Astrocyte (in vitro differentiated cells and primary cell): ENCODE measurements at regions not wholly inside any gene's neighbourhood (a gene's known extent, or its start where the extent isn't known, plus 50 kb on each side); places are given as distances from the start of the nearest gene placed in this dataset.

ENCODE experiments used
- DNase-seq: peaks from one replicate; pipeline ENCODE4 v3.0.0-alpha.2; 2010; ENCODE audit warnings: low read depth
- FAIRE-seq: peaks from 2 replicates; lab custom pipeline; 2011; peaks lifted over from hg19 to GRCh38; lab: Jason Lieb, UNC
- H2AFZ ChIP-seq: 2 replicates; pipeline ENCODE4 v1.6.0; 2012; ENCODE audit warnings: low read depth, low read length, inconsistent platforms
- H3K27ac ChIP-seq: 2 replicates; pipeline ENCODE4 v1.5.1; 2011; ENCODE audit warnings: low read depth, low read length, inconsistent platforms
- H3K27me3 ChIP-seq: 2 replicates; pipeline ENCODE4 v1.6.0; 2011; ENCODE audit warnings: low read length, inconsistent platforms; ENCODE audit not compliant: insufficient read depth
- H3K36me3 ChIP-seq: 2 replicates; pipeline ENCODE4 v1.5.1; 2011; ENCODE audit warnings: low read length, inconsistent platforms; ENCODE audit not compliant: insufficient read depth
- H3K4me1 ChIP-seq: 2 replicates; pipeline ENCODE4 v1.5.1; 2011; ENCODE audit warnings: low read length, inconsistent platforms; ENCODE audit not compliant: insufficient read depth
- H3K4me2 ChIP-seq: 2 replicates; pipeline ENCODE4 v1.6.0; 2012; ENCODE audit warnings: low read length, inconsistent platforms
- H3K4me3 ChIP-seq: 2 replicates; pipeline ENCODE4 v1.5.1; 2011; ENCODE audit warnings: low read depth, mild to moderate bottlenecking, low read length, inconsistent platforms; ENCODE audit not compliant: insufficient read depth
- H3K79me2 ChIP-seq: 2 replicates; pipeline ENCODE4 v1.6.0; 2012; ENCODE audit warnings: mild to moderate bottlenecking, low read length, inconsistent platforms; ENCODE audit not compliant: insufficient read depth
- H3K9ac ChIP-seq: 2 replicates; pipeline ENCODE4 v1.6.0; 2012; ENCODE audit warnings: mild to moderate bottlenecking, low read length, inconsistent platforms
- H3K9me3 ChIP-seq: 2 replicates; pipeline ENCODE4 v1.5.1; 2012; ENCODE audit warnings: low read depth, mild to moderate bottlenecking, low read length, inconsistent platforms; ENCODE audit not compliant: insufficient read depth
- H4K20me1 ChIP-seq: 2 replicates; pipeline ENCODE4 v1.6.0; 2012; ENCODE audit warnings: low read length, inconsistent platforms; ENCODE audit not compliant: insufficient read depth
- H3K27ac Mint-ChIP-seq: one replicate; pipeline ENCODE4 v1.8.0; 2021; ENCODE audit warnings: mild to moderate bottlenecking, mixed read lengths; ENCODE audit not compliant: unreplicated experiment
- H3K27me3 Mint-ChIP-seq: one replicate; pipeline ENCODE4 v1.8.0; 2021; ENCODE audit warnings: low read depth, mixed read lengths; ENCODE audit not compliant: unreplicated experiment
- H3K36me3 Mint-ChIP-seq: one replicate; pipeline ENCODE4 v1.8.0; 2021; ENCODE audit warnings: low read depth, mixed read lengths; ENCODE audit not compliant: unreplicated experiment
- H3K4me1 Mint-ChIP-seq: one replicate; pipeline ENCODE4 v1.8.0; 2021; ENCODE audit warnings: low read depth, mixed read lengths; ENCODE audit not compliant: unreplicated experiment
- H3K4me3 Mint-ChIP-seq: one replicate; pipeline ENCODE4 v1.8.0; 2021; ENCODE audit warnings: mild to moderate bottlenecking, moderate library complexity, mixed read lengths; ENCODE audit not compliant: unreplicated experiment
- H3K9me3 Mint-ChIP-seq: one replicate; pipeline ENCODE4 v1.8.0; 2021; ENCODE audit warnings: mild to moderate bottlenecking, mixed read lengths; ENCODE audit not compliant: unreplicated experiment
- EZH2 ChIP-seq: IDR thresholded peaks from 2 replicates; pipeline ENCODE4 v1.6.1; 2012; ENCODE audit warnings: mild to moderate bottlenecking, low read length, inconsistent platforms; ENCODE audit not compliant: insufficient read depth
- TF ChIP-seq, protein P1 (sequence below): IDR thresholded peaks from 2 replicates; pipeline ENCODE4 v1.5.1; 2011; ENCODE audit warnings: low read depth, mild to moderate bottlenecking, inconsistent platforms, low read length, moderate library complexity; ENCODE audit not compliant: insufficient read depth

GRCh38 chr3:187458383-187458782, 90.2 kb downstream of the RTP4 start:
- Histone ChIP-seq H3K36me3 (no peaks in the 10 kb centered on the region), H3K9me3 (no peaks in the 10 kb centered on the region), H3K4me2 (no peak overlapping the region), H2AFZ (no peak overlapping the region), H3K79me2 (no peaks in the 10 kb centered on the region), H3K27me3 (no peaks in the 10 kb centered on the region), H3K9ac (no peak overlapping the region), H3K4me1 (no peaks in the 10 kb centered on the region), H4K20me1 (no peaks in the 10 kb centered on the region), H3K4me3 (no peak overlapping the region), H3K27ac (no peak overlapping the region)
- peaks cover 4% of the 10 kb centered on the region for H3K27me3 Mint-ChIP-seq
- H3K4me1 Mint-ChIP-seq, result no peaks in the 10 kb centered on the region
- no peaks in the 10 kb centered on the region for H3K36me3 Mint-ChIP-seq
- DNase-seq (no peak), FAIRE-seq (no peak)
- H3K27ac Mint-ChIP-seq, result no peak overlapping the region
- TF ChIP-seq, protein P1, sequence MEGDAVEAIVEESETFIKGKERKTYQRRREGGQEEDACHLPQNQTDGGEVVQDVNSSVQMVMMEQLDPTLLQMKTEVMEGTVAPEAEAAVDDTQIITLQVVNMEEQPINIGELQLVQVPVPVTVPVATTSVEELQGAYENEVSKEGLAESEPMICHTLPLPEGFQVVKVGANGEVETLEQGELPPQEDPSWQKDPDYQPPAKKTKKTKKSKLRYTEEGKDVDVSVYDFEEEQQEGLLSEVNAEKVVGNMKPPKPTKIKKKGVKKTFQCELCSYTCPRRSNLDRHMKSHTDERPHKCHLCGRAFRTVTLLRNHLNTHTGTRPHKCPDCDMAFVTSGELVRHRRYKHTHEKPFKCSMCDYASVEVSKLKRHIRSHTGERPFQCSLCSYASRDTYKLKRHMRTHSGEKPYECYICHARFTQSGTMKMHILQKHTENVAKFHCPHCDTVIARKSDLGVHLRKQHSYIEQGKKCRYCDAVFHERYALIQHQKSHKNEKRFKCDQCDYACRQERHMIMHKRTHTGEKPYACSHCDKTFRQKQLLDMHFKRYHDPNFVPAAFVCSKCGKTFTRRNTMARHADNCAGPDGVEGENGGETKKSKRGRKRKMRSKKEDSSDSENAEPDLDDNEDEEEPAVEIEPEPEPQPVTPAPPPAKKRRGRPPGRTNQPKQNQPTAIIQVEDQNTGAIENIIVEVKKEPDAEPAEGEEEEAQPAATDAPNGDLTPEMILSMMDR, result no peak
- no peak for TF ChIP-seq EZH2
- H3K9me3 Mint-ChIP-seq, result peaks cover 7% of the 10 kb centered on the region
- no peak overlapping the region for H3K4me3 Mint-ChIP-seq

DNA sequence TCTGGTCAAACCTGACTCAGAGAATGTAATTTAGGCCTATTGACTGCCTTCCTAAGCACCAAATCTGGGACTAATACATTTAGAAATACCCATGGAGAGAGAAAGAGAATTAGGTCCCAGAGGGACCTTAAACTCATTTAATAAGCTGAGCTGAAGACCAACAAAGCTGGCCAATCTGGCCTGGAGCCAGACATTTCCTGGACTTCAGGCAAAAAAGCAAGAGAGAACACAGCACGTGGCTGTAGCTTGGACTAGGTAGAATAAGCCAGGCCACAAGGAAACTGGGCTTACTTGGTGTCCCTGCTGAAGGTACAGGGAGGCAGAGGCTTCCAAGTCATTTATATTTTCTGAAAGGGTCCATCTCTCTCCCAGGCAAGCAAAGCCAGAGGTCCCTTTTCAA, 88.1 kb downstream of the RTP4 start:
- Histone ChIP-seq H3K9ac (no peak overlapping the region), H3K4me1 (no peaks in the 10 kb centered on the region), H3K4me2 (no peak overlapping the region), H3K9me3 (no peaks in the 10 kb centered on the region), H2AFZ (no peak overlapping the region), H3K36me3 (no peaks in the 10 kb centered on the region), H3K27ac (no peak overlapping the region), H3K4me3 (no peak overlapping the region), H3K79me2 (no peaks in the 10 kb centered on the region), H3K27me3 (no peaks in the 10 kb centered on the region), H4K20me1 (no peaks in the 10 kb centered on the region)
- Mint-ChIP-seq H3K4me1 (no peaks in the 10 kb centered on the region), H3K36me3 (no peaks in the 10 kb centered on the region), H3K9me3 (peaks cover 6% of the 10 kb centered on the region), H3K4me3 (no peak overlapping the region), H3K27ac (no peak overlapping the region), H3K27me3 (no peaks in the 10 kb centered on the region)
- DNase-seq, result no peak
- no peak for FAIRE-seq
- TF ChIP-seq EZH2, result no peak
- TF ChIP-seq, protein P1, result no peak

DNA sequence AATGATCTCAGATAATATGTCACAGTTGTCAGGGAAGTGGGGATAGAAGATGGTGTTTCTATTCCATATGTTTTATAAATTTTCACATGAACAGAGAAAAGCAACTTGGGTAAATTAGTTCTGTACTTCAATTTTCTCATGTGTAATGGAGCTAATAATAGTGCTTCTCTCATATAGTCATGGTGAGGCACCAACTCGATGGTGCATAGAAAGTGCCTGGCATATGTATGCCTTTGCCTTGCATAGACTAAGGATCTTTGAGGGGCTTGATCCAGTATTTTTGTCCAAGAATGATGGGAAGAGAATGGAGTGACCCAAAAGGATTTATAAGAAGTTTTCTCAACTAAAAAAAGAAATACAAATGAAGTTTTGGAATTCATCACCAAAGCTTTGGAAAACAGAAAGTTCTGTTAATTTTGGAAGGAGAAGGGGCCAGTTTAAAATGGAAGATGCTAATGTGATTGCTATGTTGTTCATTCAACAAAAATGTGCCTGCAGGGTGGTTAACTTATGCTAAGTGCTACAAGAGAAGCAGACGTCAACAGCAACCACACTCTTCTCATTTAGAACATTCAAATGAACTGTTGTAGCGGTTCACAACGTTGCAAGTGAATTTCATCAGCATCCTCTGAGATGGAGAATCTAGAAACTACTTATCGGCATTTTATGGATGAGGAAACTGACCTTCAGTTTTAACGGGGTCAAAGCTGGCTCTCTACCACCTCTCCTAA, 86.1 kb downstream of the RTP4 start:
- Mint-ChIP-seq H3K36me3 (no peaks in the 10 kb centered on the region), H3K4me3 (no peak overlapping the region), H3K27me3 (no peaks in the 10 kb centered on the region), H3K9me3 (no peaks in the 10 kb centered on the region), H3K4me1 (no peaks in the 10 kb centered on the region), H3K27ac (no peak overlapping the region)
- H3K4me1 ChIP-seq, result no peaks in the 10 kb centered on the region
- H3K4me2 ChIP-seq, result no peak overlapping the region
- DNase-seq (no peak), FAIRE-seq (no peak)
- no peak for TF ChIP-seq EZH2
- TF ChIP-seq, protein P1, result no peak
- no peaks in the 10 kb centered on the region for H4K20me1 ChIP-seq
- no peaks in the 10 kb centered on the region for H3K36me3 ChIP-seq
- no peaks in the 10 kb centered on the region for H3K9me3 ChIP-seq
- no peak overlapping the region for H2AFZ ChIP-seq
- no peak overlapping the region for H3K27ac ChIP-seq
- H3K4me3 ChIP-seq, result no peak overlapping the region
- no peaks in the 10 kb centered on the region for H3K27me3 ChIP-seq
- H3K9ac ChIP-seq, result no peak overlapping the region
- no peaks in the 10 kb centered on the region for H3K79me2 ChIP-seq
